GM12875 (cell line): ENCODE measurements at regions not wholly inside any gene's neighbourhood (a gene's known extent, or its start where the extent isn't known, plus 50 kb on each side); places are given as distances from the start of the nearest gene placed in this dataset.

Experiments used
- H3K4me3 ChIP-seq: one replicate; pipeline ENCODE4 v1.5.1; 2011; ENCODE audit warnings: low read depth, low read length, control low read depth
- TF ChIP-seq, protein P1 (sequence below): IDR thresholded peaks from 2 replicates; pipeline ENCODE4 v1.5.1; 2011; ENCODE audit warnings: low read depth, mild to moderate bottlenecking, control low read depth, inconsistent platforms, low read length, moderate library complexity, borderline replicate concordance; ENCODE audit not compliant: insufficient read depth

DNA sequence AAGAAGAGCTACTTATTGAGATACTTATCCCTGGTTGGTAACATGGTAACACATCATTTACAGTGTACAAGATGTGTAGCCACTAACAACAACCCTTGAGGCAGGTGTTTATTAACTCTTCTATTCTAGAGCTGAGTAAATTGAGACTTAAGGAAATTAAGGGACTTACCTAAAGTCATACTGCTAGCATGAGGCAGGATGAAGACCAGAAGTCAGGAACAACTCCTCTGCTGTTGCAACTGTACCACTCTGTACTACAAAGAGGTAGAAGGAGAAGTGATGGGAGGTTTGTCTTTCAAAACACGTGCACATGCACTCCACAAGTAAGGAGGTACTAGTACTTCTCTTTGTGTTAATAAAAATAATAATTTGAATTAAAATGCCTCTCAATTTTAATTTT is 79.9 kb downstream of the LLPH start:
- no peak overlapping the region for H3K4me3 ChIP-seq
- TF ChIP-seq, protein P1, sequence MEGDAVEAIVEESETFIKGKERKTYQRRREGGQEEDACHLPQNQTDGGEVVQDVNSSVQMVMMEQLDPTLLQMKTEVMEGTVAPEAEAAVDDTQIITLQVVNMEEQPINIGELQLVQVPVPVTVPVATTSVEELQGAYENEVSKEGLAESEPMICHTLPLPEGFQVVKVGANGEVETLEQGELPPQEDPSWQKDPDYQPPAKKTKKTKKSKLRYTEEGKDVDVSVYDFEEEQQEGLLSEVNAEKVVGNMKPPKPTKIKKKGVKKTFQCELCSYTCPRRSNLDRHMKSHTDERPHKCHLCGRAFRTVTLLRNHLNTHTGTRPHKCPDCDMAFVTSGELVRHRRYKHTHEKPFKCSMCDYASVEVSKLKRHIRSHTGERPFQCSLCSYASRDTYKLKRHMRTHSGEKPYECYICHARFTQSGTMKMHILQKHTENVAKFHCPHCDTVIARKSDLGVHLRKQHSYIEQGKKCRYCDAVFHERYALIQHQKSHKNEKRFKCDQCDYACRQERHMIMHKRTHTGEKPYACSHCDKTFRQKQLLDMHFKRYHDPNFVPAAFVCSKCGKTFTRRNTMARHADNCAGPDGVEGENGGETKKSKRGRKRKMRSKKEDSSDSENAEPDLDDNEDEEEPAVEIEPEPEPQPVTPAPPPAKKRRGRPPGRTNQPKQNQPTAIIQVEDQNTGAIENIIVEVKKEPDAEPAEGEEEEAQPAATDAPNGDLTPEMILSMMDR: no peak

DNA sequence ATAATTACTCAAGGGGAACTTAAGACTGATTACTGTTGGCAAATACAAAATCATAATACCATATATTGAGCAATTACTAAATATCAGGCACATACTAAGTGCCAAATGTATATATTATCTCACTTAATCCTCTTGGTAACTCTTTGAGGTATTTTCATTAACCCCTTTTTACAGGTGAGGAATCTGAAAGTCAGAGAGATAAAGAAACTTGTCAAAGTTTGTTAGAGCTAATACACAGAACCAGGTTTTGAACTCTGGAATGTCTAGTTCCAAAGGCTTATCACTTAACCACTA is 80.3 kb downstream of the LLPH start:
- TF ChIP-seq, protein P1: no peak
- no peak overlapping the region for H3K4me3 ChIP-seq

DNA sequence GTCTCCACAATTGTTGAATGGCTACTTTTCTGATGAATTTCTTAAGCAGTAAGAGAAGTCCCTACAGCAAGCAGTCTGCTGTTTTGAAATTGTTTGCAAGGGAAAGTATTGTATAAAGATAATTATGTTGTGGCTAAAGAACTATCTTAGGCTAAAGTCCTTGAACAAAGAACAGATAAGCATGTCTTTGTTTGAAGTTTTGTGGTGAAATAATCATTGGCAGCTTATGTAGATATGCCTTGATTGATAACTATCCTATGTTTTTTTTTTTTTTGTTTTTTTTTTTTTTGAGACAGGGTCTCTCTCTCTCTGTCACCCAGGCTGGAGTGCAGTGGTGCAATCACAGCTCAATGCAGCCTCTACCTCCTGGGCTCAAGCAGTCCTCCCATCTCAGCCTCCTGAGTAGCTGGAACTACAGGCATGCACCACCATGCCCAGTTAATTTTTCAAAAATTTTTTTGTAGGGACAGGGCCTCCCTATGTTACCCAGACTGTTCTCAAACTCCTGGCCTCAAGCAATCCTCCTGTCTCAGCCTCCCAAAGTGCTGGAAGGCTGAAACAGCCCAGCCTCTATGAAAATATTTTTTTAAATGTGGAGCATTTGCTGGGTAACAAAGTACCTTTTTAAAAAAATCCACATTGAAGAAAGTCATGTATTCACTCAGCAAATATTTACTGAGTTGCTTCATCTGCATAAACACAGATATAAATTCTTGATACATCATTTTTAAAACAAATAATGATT is 80.8 kb downstream of the LLPH start:
- TF ChIP-seq, protein P1: no peak
- H3K4me3 ChIP-seq: no peak overlapping the region

DNA sequence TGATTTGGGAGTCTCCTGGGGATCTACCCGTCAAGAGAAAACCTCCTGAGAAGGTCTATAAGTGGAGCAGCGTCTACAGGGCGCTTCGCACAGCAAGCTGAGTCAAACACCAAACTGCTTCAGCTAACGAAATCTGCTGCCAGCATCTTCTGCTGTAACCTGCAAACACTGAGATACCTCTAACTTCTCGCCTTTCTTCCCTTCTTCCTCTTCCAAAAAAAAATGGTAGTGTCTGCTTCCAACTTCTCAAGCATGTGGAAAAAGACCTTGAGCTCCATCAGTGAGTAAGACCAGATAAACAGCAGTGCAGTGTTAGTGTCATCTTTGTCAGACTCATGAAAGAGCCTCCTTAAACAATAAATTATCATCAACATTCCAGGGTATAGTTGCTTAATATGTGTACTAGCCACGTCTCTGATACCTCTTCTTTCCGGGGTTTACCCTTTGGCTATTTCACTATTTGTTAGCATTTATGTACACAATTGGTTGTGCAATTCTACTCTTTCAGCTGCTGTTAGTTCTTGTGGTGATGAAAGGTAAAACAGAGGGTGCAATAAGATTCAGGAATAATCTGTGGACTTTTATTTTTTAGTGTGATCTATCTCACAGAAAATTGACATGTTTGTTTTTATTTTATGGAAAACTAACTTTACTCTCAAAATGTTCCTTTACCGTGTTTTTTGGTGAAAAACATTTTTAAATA is 81.6 kb downstream of the LLPH start:
- no peak overlapping the region for H3K4me3 ChIP-seq
- TF ChIP-seq, protein P1: no peak

DNA sequence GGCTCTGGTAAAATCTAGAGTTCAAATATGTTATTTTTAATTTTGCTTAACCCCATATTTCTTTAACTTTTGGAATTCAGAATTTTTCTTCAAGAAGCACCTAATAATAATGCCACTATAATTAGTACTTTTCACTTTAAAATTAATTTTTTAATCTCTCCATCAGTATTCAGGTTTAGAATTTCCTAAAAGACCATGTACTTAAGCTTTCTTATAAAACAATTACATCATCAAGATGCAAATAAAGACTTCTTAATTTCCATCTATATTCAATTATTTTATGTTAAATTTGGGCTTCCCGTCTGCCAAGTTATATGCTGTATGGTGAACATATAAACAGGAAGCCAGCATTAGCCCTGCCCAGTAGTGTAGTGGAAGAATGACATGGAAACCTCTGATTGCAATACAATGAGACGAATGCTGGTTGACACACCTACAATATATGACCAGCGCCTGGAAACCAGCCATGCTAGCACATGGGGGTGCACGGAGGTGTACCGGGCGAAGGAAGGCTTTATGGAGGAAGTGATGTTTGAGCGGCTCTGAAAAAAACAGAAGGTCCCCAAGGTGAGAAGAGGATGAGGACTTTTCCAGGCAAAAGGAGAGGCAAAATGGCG is 82.2 kb downstream of the LLPH start:
- H3K4me3 ChIP-seq: no peak overlapping the region
- TF ChIP-seq, protein P1: no peak

DNA sequence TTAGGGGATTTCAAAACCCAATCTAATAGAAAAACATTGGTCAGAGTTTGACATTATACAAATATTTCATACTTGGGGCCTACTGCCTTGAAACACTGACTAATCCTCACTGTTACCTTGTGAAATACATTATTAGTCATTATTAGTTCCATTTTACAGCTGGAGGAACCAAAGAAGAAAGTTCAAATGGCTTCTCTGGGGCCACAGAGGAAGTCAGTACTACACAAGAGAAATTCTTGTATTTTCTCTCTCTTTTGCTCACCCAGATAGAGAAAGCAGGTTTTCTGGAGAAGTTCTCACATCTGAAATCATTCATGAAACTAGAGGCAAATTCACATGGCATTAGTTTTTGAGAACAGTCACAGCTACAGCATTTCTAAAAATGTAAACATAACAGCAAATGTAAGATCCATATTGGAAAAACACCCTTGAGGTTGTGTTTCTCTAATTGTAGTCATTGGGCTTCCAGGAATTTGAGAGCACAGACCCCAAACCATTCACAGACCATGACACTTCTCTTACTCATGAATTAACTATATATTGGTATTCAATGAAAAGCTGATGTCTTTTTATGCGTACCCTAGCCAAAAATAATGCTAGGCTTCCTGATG is 83.0 kb downstream of the LLPH start:
- H3K4me3 ChIP-seq: no peak overlapping the region
- TF ChIP-seq, protein P1: no peak

DNA sequence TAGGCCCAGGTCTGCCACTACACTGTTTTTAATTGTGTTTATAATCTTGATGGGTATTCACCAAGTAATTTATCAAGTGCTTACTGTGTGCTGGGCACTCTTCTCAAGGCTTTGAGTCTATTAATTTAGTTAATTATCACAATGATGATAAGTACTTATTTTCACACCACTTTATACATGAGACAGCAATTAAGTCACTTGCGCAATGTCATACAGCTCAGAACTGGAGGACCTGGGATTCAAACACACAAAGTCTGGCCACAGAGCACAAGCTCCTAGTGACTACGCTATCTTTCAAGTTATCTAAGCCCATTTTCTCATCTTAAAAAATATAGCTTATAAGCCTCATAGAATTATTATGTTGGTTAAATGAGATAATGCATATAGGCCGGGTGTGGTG is 85.0 kb downstream of the LLPH start:
- TF ChIP-seq, protein P1: no peak
- H3K4me3 ChIP-seq: no peak overlapping the region
